ENCODE measurements at regions not wholly inside any gene's neighbourhood (a gene's known extent, or its start where the extent isn't known, plus 50 kb on each side); places are given as distances from the start of the nearest gene placed in this dataset.

DNA sequence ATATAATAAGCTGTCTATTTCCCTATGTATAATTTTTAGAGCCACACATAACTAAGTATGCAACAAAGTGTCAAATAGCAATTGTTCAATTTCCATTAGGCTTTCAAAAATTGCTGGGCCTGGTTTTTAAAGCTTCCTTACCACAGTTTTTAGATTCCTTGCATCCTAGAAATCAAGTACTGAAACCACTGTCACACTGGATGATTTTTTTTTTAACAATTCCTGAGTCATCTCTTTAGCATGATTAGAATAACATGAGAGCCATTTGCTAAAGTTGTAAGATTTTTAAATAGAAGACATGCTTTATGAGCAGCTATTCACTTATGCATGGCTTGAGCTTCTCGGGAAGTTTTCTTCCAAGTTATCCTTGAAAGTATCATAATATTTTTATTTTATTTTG lies 319.5 kb upstream of the NXPH2 start:
- Histone ChIP-seq H4K5ac (ENCODE audit: insufficient read length, low read depth, low read length) (no peak overlapping the region), H3K79me2 (ENCODE audit: insufficient read depth, low read length) (no peaks in the 10 kb centered on the region), H3T11ph (ENCODE audit: low read length) (no peak overlapping the region), H3K27ac (ENCODE audit: insufficient read length, low read depth, low read length) (no peak overlapping the region), H2BK12ac (ENCODE audit: insufficient read length, low read depth, low read length) (no peak overlapping the region), H3K9ac (ENCODE audit: extremely low read depth, insufficient read length, low read length) (no peak overlapping the region), H2AFZ (ENCODE audit: low read length) (no peak overlapping the region), H2BK120ac (ENCODE audit: low read depth, low read length, poor library complexity, severe bottlenecking) (no peak overlapping the region), H3K56ac (ENCODE audit: insufficient read length, low read depth, low read length) (no peak overlapping the region), H3K23ac (ENCODE audit: insufficient read length, low read depth, low read length) (no peak overlapping the region), H2AK5ac (ENCODE audit: insufficient read length, low read length) (no peak overlapping the region), H3K9me3 (ENCODE audit: control insufficient read depth, low read depth, low read length) (no peaks in the 10 kb centered on the region), H3K18ac (ENCODE audit: insufficient read length, low read depth, low read length) (no peak overlapping the region), H3K14ac (ENCODE audit: insufficient read depth, low read length) (no peak overlapping the region), H3K23me2 (ENCODE audit: insufficient read length, low read depth, low read length, poor library complexity, severe bottlenecking) (no peaks in the 10 kb centered on the region), H3K27me3 (ENCODE audit: insufficient read depth, low read length) (no peaks in the 10 kb centered on the region), H3K4me1 (ENCODE audit: insufficient read depth, low read length) (no peaks in the 10 kb centered on the region; the same call in 1 of the 2 replicates), H3K4me2 (ENCODE audit: insufficient read depth, insufficient read length, low read length) (no peak overlapping the region), H2BK15ac (ENCODE audit: low read depth, low read length) (no peak overlapping the region), H4K91ac (ENCODE audit: insufficient read length, low read depth, low read length) (no peak overlapping the region), H4K8ac (replicated peaks; ENCODE audit: insufficient read length, low read depth, low read length) (no peak overlapping the region), H4K20me1 (ENCODE audit: control insufficient read depth, insufficient read depth, insufficient read length) (no peaks in the 10 kb centered on the region), H2BK5ac (ENCODE audit: insufficient read length, low read length) (no peak overlapping the region), H3K79me1 (ENCODE audit: insufficient read depth, low read depth, low read length, poor library complexity, severe bottlenecking) (no peaks in the 10 kb centered on the region), H3K4ac (ENCODE audit: low read depth, low read length) (no peak overlapping the region), H2BK20ac (ENCODE audit: low read depth, low read length, poor library complexity, severe bottlenecking) (no peak overlapping the region)
- Mint-ChIP-seq H3K9me3 (peaks cover 2 to 4% of the 10 kb centered on the region in 2 experiments; a peak in 4 of 5 replicates), H3K27ac (no peak overlapping the region), H3K36me3 (ENCODE audit: insufficient read depth in 1 of 3, low read depth in 3 of 3) (peaks cover 0 to 9% (median 6%) of the 10 kb centered on the region in 3 experiments; a peak in 5 of 7 replicates), H3K27me3 (ENCODE audit: low read depth) (no peaks in the 10 kb centered on the region; the same call in 1 of the 2 replicates), H3K4me3 (no peak overlapping the region), H3K4me1 (peaks cover 10 to 12% of the 10 kb centered on the region in 2 experiments)
- WGBS (ENCODE audit: extremely low coverage, insufficient read length, low lambda C conversion rate) = no CpG with 5 or more reads among the region's 1 CpG
- TF ChIP-seq, protein P1, sequence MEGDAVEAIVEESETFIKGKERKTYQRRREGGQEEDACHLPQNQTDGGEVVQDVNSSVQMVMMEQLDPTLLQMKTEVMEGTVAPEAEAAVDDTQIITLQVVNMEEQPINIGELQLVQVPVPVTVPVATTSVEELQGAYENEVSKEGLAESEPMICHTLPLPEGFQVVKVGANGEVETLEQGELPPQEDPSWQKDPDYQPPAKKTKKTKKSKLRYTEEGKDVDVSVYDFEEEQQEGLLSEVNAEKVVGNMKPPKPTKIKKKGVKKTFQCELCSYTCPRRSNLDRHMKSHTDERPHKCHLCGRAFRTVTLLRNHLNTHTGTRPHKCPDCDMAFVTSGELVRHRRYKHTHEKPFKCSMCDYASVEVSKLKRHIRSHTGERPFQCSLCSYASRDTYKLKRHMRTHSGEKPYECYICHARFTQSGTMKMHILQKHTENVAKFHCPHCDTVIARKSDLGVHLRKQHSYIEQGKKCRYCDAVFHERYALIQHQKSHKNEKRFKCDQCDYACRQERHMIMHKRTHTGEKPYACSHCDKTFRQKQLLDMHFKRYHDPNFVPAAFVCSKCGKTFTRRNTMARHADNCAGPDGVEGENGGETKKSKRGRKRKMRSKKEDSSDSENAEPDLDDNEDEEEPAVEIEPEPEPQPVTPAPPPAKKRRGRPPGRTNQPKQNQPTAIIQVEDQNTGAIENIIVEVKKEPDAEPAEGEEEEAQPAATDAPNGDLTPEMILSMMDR (conservative IDR thresholded peaks at IDR 0.05) = no peak
- no peak for DNase-seq
